ENCODE measurements at regions not wholly inside any gene's neighbourhood (a gene's known extent, or its start where the extent isn't known, plus 50 kb on each side); places are given as distances from the start of the nearest gene placed in this dataset.

GRCh38 chr6:14646371-14646770 lies 528.8 kb downstream of the CD83 start:
- H3K27ac Mint-ChIP-seq (ENCODE audit: unreplicated experiment): no peak overlapping the region
- TF ChIP-seq CTCF (IDR thresholded peaks at IDR 0.05): no peak
- no peaks in the 10 kb centered on the region for H3K27me3 Mint-ChIP-seq (ENCODE audit: unreplicated experiment)

GRCh38 chr6:14647357-14647756 lies 529.8 kb downstream of the CD83 start:
- no peak overlapping the region for H3K4me3 Mint-ChIP-seq (ENCODE audit: unreplicated experiment)
- no peaks in the 10 kb centered on the region for H3K4me1 Mint-ChIP-seq (ENCODE audit: unreplicated experiment)
- no peak for DNase-seq (ENCODE audit: extremely low spot score, unreplicated experiment)

More at GRCh38 chr6:14646371-14646770, 528.8 kb downstream of the CD83 start:
- Mint-ChIP-seq H3K9me3 (ENCODE audit: unreplicated experiment) (peaks cover 9% of the 10 kb centered on the region), H3K4me1 (ENCODE audit: unreplicated experiment) (no peaks in the 10 kb centered on the region), H3K36me3 (ENCODE audit: unreplicated experiment) (no peaks in the 10 kb centered on the region), H3K4me3 (ENCODE audit: unreplicated experiment) (no peak overlapping the region)
- no peak for DNase-seq (ENCODE audit: extremely low spot score, unreplicated experiment)

GRCh38 chr6:14652536-14652935 lies 535.0 kb downstream of the CD83 start:
- Mint-ChIP-seq H3K27ac (ENCODE audit: unreplicated experiment) (no peak overlapping the region), H3K36me3 (ENCODE audit: unreplicated experiment) (peaks cover 4% of the 10 kb centered on the region), H3K4me1 (ENCODE audit: unreplicated experiment) (no peaks in the 10 kb centered on the region), H3K9me3 (ENCODE audit: unreplicated experiment) (peaks cover 9% of the 10 kb centered on the region), H3K4me3 (ENCODE audit: unreplicated experiment) (no peak overlapping the region), H3K27me3 (ENCODE audit: unreplicated experiment) (peaks cover 2% of the 10 kb centered on the region)
- no peak for TF ChIP-seq CTCF (IDR thresholded peaks at IDR 0.05)
- DNase-seq (ENCODE audit: extremely low spot score, unreplicated experiment): no peak

More at GRCh38 chr6:14647357-14647756, 529.8 kb downstream of the CD83 start:
- no peak for TF ChIP-seq CTCF (IDR thresholded peaks at IDR 0.05)
- H3K36me3 Mint-ChIP-seq (ENCODE audit: unreplicated experiment): no peaks in the 10 kb centered on the region
- H3K27ac Mint-ChIP-seq (ENCODE audit: unreplicated experiment): no peak overlapping the region
- H3K9me3 Mint-ChIP-seq (ENCODE audit: unreplicated experiment): peaks cover 9% of the 10 kb centered on the region
- peaks cover 2% of the 10 kb centered on the region for H3K27me3 Mint-ChIP-seq (ENCODE audit: unreplicated experiment)

GRCh38 chr6:14655201-14656061 lies 537.9 kb downstream of the CD83 start:
- H3K4me1 Mint-ChIP-seq (ENCODE audit: unreplicated experiment): peaks cover 6% of the 10 kb centered on the region
- H3K9me3 Mint-ChIP-seq (ENCODE audit: unreplicated experiment): no peaks in the 10 kb centered on the region
- H3K36me3 Mint-ChIP-seq (ENCODE audit: unreplicated experiment): peaks cover 4% of the 10 kb centered on the region
- no peak for TF ChIP-seq CTCF (IDR thresholded peaks at IDR 0.05)
- H3K27ac Mint-ChIP-seq (ENCODE audit: unreplicated experiment): no peak overlapping the region
- no peak overlapping the region for H3K4me3 Mint-ChIP-seq (ENCODE audit: unreplicated experiment)
- no peak for DNase-seq (ENCODE audit: extremely low spot score, unreplicated experiment)
- H3K27me3 Mint-ChIP-seq (ENCODE audit: unreplicated experiment): peaks cover 2% of the 10 kb centered on the region

GRCh38 chr6:14656078-14656521 lies 538.5 kb downstream of the CD83 start:
- DNase-seq (ENCODE audit: extremely low spot score, unreplicated experiment): no peak
- H3K27me3 Mint-ChIP-seq (ENCODE audit: unreplicated experiment): peaks cover 2% of the 10 kb centered on the region
- no peak overlapping the region for H3K4me3 Mint-ChIP-seq (ENCODE audit: unreplicated experiment)
- TF ChIP-seq CTCF (IDR thresholded peaks at IDR 0.05): no peak
- no peak overlapping the region for H3K27ac Mint-ChIP-seq (ENCODE audit: unreplicated experiment)
- peaks cover 6% of the 10 kb centered on the region for H3K4me1 Mint-ChIP-seq (ENCODE audit: unreplicated experiment)
- H3K9me3 Mint-ChIP-seq (ENCODE audit: unreplicated experiment): no peaks in the 10 kb centered on the region
- peaks cover 4% of the 10 kb centered on the region for H3K36me3 Mint-ChIP-seq (ENCODE audit: unreplicated experiment)

All from osteocyte (in vitro differentiated cells).